GM12878 (cell line): ENCODE measurements at regions not wholly inside any gene's neighbourhood (a gene's known extent, or its start where the extent isn't known, plus 50 kb on each side); places are given as distances from the start of the nearest gene placed in this dataset.

ENCODE experiments used
- CEBPB ChIP-seq, 2 experiments: fragments of 150-350 bp in 1 of 2; IDR thresholded peaks; 2 replicates each; pipeline ENCODE4 v1.6.1; 2012 to 2014; ENCODE audit warnings: low read depth in 2 of 2, low read length in 2 of 2, borderline replicate concordance in 1 of 2, inconsistent platforms in 1 of 2
- EZH2 ChIP-seq: IDR thresholded peaks from 2 replicates; pipeline ENCODE4 v1.6.1; 2012; ENCODE audit warnings: low read depth, mild to moderate bottlenecking, control low read depth, inconsistent platforms, low read length, borderline replicate concordance; ENCODE audit not compliant: control insufficient read depth
- FOS ChIP-seq: IDR thresholded peaks from 3 replicates; pipeline ENCODE4 v1.6.1; 2011; ENCODE audit warnings: borderline replicate concordance; ENCODE audit not compliant: insufficient read length; ENCODE audit errors: extremely low read depth
- POLR2AphosphoS5 ChIP-seq: IDR thresholded peaks from 2 replicates; pipeline ENCODE4 v1.6.1; 2011; ENCODE audit warnings: mild to moderate bottlenecking, low read length, inconsistent platforms
- RB1 ChIP-seq: fragments of 450-650 bp; formaldehyde crosslinking; IDR thresholded peaks from 2 replicates; pipeline ENCODE4 v1.6.1; 2017; ENCODE audit warnings: mild to moderate bottlenecking, borderline replicate concordance
- TF ChIP-seq, protein P1 (sequence below): IDR thresholded peaks from 2 replicates; pipeline ENCODE4 v1.6.1; 2011; ENCODE audit warnings: borderline replicate concordance, low read depth, mild to moderate bottlenecking, moderate library complexity, low read length; ENCODE audit not compliant: insufficient read depth, poor library complexity, severe bottlenecking
- TF ChIP-seq, protein P2 (sequence below): IDR thresholded peaks from 2 replicates; pipeline ENCODE4 v1.6.1; 2012; ENCODE audit warnings: mild to moderate bottlenecking, low read depth, low read length

DNA sequence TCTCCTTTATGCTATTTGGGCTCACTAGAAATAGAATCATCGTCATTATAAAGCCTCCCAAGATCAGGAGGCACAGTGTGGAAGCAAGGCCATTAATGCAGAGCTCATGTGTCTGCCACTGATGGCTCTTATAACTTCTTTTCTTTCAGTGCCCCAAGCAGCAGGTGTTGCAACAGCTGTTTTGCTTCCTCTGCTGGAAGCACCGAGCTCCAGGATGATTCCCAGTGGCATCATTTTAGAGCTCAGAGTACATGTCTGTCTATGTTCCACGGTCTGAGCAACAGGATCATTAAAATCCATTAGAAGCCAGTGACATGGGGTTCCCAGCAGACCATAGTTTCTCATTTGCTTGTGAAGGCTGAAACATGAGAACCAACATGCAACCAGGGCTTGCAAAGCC is 803.0 kb upstream of the FAT3 start:
- TF ChIP-seq CEBPB (IDR thresholded peaks at IDR 0.05; ENCODE audit: borderline replicate concordance in 1 of 2, low read depth in 2 of 2, low read length in 2 of 2) (no peak), FOS (no peak), EZH2 (no peak), POLR2AphosphoS5 (no peak), RB1 (no peak)
- TF ChIP-seq, protein P1, sequence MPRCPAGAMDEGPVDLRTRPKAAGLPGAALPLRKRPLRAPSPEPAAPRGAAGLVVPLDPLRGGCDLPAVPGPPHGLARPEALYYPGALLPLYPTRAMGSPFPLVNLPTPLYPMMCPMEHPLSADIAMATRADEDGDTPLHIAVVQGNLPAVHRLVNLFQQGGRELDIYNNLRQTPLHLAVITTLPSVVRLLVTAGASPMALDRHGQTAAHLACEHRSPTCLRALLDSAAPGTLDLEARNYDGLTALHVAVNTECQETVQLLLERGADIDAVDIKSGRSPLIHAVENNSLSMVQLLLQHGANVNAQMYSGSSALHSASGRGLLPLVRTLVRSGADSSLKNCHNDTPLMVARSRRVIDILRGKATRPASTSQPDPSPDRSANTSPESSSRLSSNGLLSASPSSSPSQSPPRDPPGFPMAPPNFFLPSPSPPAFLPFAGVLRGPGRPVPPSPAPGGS = no peak
- TF ChIP-seq, protein P2, sequence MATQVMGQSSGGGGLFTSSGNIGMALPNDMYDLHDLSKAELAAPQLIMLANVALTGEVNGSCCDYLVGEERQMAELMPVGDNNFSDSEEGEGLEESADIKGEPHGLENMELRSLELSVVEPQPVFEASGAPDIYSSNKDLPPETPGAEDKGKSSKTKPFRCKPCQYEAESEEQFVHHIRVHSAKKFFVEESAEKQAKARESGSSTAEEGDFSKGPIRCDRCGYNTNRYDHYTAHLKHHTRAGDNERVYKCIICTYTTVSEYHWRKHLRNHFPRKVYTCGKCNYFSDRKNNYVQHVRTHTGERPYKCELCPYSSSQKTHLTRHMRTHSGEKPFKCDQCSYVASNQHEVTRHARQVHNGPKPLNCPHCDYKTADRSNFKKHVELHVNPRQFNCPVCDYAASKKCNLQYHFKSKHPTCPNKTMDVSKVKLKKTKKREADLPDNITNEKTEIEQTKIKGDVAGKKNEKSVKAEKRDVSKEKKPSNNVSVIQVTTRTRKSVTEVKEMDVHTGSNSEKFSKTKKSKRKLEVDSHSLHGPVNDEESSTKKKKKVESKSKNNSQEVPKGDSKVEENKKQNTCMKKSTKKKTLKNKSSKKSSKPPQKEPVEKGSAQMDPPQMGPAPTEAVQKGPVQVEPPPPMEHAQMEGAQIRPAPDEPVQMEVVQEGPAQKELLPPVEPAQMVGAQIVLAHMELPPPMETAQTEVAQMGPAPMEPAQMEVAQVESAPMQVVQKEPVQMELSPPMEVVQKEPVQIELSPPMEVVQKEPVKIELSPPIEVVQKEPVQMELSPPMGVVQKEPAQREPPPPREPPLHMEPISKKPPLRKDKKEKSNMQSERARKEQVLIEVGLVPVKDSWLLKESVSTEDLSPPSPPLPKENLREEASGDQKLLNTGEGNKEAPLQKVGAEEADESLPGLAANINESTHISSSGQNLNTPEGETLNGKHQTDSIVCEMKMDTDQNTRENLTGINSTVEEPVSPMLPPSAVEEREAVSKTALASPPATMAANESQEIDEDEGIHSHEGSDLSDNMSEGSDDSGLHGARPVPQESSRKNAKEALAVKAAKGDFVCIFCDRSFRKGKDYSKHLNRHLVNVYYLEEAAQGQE = no peak
